HepG2 (cell line): ENCODE measurements at regions not wholly inside any gene's neighbourhood (a gene's known extent, or its start where the extent isn't known, plus 50 kb on each side); places are given as distances from the start of the nearest gene placed in this dataset.

ENCODE experiments used
- ATAC-seq: fragments of 200-7000 bp; cut with Tn5 transposase; 3 replicates; pipeline ENCODE4 v1.9.1; 2020; ENCODE audit warnings: mild to moderate bottlenecking, moderate library complexity
- BruUV-seq: library from RNA; stranded (reverse); fragments of 400-500 nt; replicated peaks from 2 replicates; lab custom pipeline; 2021; lab: Mats Ljungman, UMichigan
- CTCF ChIA-PET: fragments of 300-600 bp; formaldehyde crosslinking; extraction: SDS; loops from one replicate; lab custom pipeline; 2021; ENCODE audit warnings: low total read pairs, inconsistent platforms, low intra/inter-chr PET ratio; lab: Yijun Ruan, JAX
- POLR2A ChIA-PET: fragments of 350-600 bp; sonication (Branson Sonifier 250); formaldehyde crosslinking; loops from one replicate; lab custom pipeline; 2020; ENCODE audit warnings: antibody characterized with exemption, inconsistent platforms; lab: Yijun Ruan, JAX
- DNase-seq: peaks from one replicate; pipeline ENCODE4 v3.0.0-alpha.2; 2015; ENCODE audit warnings: low spot score
- FAIRE-seq: peaks from 3 replicates; lab custom pipeline; 2011; peaks lifted over from hg19 to GRCh38; lab: Jason Lieb, UNC
- H2AFZ ChIP-seq: one replicate; pipeline ENCODE4 v1.6.1; 2011; ENCODE audit warnings: low read length, inconsistent platforms
- H3K27ac ChIP-seq: fragments of 300-600 bp; 3 replicates; pipeline ENCODE4 v1.8.0; 2011; ENCODE audit warnings: mixed run types, mild to moderate bottlenecking, mixed read lengths, low read length, inconsistent platforms; ENCODE audit not compliant: insufficient read depth; ENCODE audit errors: extremely low read length
- H3K27me3 ChIP-seq, 2 experiments: fragments of 200-600 bp in 1 of 2; 2 replicates in 1 of 2; 3 replicates in 1 of 2; pipeline versions ENCODE4 v1.6.0 to v1.8.0; 2011; ENCODE audit warnings: low read length in 2 of 2, mild to moderate bottlenecking in 2 of 2, moderate library complexity in 2 of 2, inconsistent platforms in 1 of 2; ENCODE audit not compliant: insufficient read depth in 2 of 2, control insufficient read depth in 1 of 2
- H3K36me3 ChIP-seq, 2 experiments: fragments of 200-600 bp in 1 of 2; replicated peaks in 1 of 2; 2 replicates in 1 of 2; 3 replicates in 1 of 2; pipeline versions ENCODE4 v1.5.1 to v1.8.0; 2011; ENCODE audit warnings: low read length in 2 of 2, inconsistent platforms in 1 of 2; ENCODE audit not compliant: insufficient read depth in 2 of 2, control insufficient read depth in 1 of 2
- H3K4me1 ChIP-seq: 2 replicates; pipeline ENCODE4 v1.5.1; 2012; ENCODE audit warnings: low read length, inconsistent platforms; ENCODE audit not compliant: insufficient read depth
- H3K4me2 ChIP-seq: 2 replicates; pipeline ENCODE4 v1.6.0; 2011; ENCODE audit warnings: low read depth, low read length, inconsistent platforms
- H3K4me3 ChIP-seq, 3 experiments: fragments of 200-600 bp in 1 of 3; sonication (generic), shearing (Covaris generic) in 1 of 3; replicated peaks in 1 of 3; 2 replicates each; pipeline ENCODE4 v1.5.1; 2011 to 2016; ENCODE audit warnings: low read length in 3 of 3, inconsistent platforms in 2 of 3, low read depth in 2 of 3, mild to moderate bottlenecking in 2 of 3, control low read depth in 1 of 3, mixed read lengths in 1 of 3; ENCODE audit not compliant: insufficient read depth in 1 of 3
- H3K79me2 ChIP-seq: one replicate; pipeline ENCODE4 v1.6.1; 2011; ENCODE audit warnings: low read length, inconsistent platforms; ENCODE audit not compliant: insufficient read depth
- H3K9ac ChIP-seq: 2 replicates; pipeline ENCODE4 v1.6.0; 2011; ENCODE audit warnings: mild to moderate bottlenecking, low read depth, low read length, inconsistent platforms; ENCODE audit not compliant: insufficient read depth
- H3K9me3 ChIP-seq: 2 replicates; pipeline ENCODE4 v1.5.1; 2012; ENCODE audit warnings: mild to moderate bottlenecking, low read length
- H4K20me1 ChIP-seq: 2 replicates; pipeline ENCODE4 v1.6.0; 2011; ENCODE audit warnings: inconsistent platforms, mild to moderate bottlenecking, low read length, moderate library complexity; ENCODE audit not compliant: insufficient read depth
- EEA1 ChIP-seq: sonication (generic); formaldehyde crosslinking; IDR thresholded peaks from 2 replicates; pipeline ENCODE4 v1.5.1; 2020; ENCODE audit warnings: mild to moderate bottlenecking, missing genetic modification reagents, borderline replicate concordance
- FOXK1 ChIP-seq: sonication (generic); formaldehyde crosslinking; IDR thresholded peaks from 2 replicates; pipeline ENCODE4 v1.4.0; 2020; ENCODE audit warnings: low read depth, missing genetic modification reagents, borderline replicate concordance
- HOXA5 ChIP-seq: sonication (generic); formaldehyde crosslinking; IDR thresholded peaks from 2 replicates; pipeline ENCODE4 v1.4.0; 2020; ENCODE audit warnings: missing genetic modification reagents
- KDM1A ChIP-seq: IDR thresholded peaks from 2 replicates; pipeline ENCODE4 v1.6.1; 2016; ENCODE audit warnings: missing compliant biosample characterization
- MATR3 ChIP-seq: sonication (generic); formaldehyde crosslinking; IDR thresholded peaks from 2 replicates; pipeline ENCODE4 v1.4.0; 2020; ENCODE audit warnings: missing genetic modification reagents
- MEIS1 ChIP-seq: sonication (generic); formaldehyde crosslinking; IDR thresholded peaks from 2 replicates; pipeline ENCODE4 v1.9.0; 2021; ENCODE audit warnings: mild to moderate bottlenecking, missing genetic modification reagents, moderate library complexity, borderline replicate concordance
- MIXL1 ChIP-seq: IDR thresholded peaks from 2 replicates; pipeline ENCODE4 v1.6.1; 2016
- PAWR ChIP-seq: sonication (generic); formaldehyde crosslinking; IDR thresholded peaks from 2 replicates; pipeline ENCODE4 v1.4.0; 2020; ENCODE audit warnings: missing genetic modification reagents, mild to moderate bottlenecking, borderline replicate concordance
- SPEN ChIP-seq: sonication (generic); formaldehyde crosslinking; IDR thresholded peaks from 2 replicates; pipeline ENCODE4 v1.5.1; 2020; ENCODE audit warnings: low read depth, mild to moderate bottlenecking, missing genetic modification reagents
- ZFX ChIP-seq: sonication (generic); formaldehyde crosslinking; IDR thresholded peaks from 2 replicates; pipeline ENCODE4 v1.4.0; 2020; ENCODE audit warnings: mild to moderate bottlenecking, low read depth, missing genetic modification reagents, moderate library complexity
- ZNF34 ChIP-seq: sonication (generic); formaldehyde crosslinking; IDR thresholded peaks from 2 replicates; pipeline ENCODE4 v1.4.0; 2020; ENCODE audit warnings: mild to moderate bottlenecking, missing genetic modification reagents, borderline replicate concordance
- WGBS: methylation state at CpG from one replicate; pipeline ENCODE4 v1.1.6; 2017; ENCODE audit warnings: low lambda C conversion rate; 5-methylcytosine and 5-hydroxymethylcytosine counted together
- in situ Hi-C: cut with HindIII; loops from 2 replicates; pipeline ENCODE4 v1.10.0; 2017; ENCODE audit warnings: low pct_unique_long_range_greater_than_20kb; ENCODE audit not compliant: extremely low pct_ligation_motif_present
- intact Hi-C: fragments of 100-400 bp; cut with micrococcal nuclease; formaldehyde crosslinking; loops from one replicate; pipeline ENCODE4 v1.10.0; 2022; ENCODE audit not compliant: unreplicated experiment
- TF ChIP-seq, protein P1 (sequence below): sonication (generic); formaldehyde crosslinking; IDR thresholded peaks from 2 replicates; pipeline ENCODE4 v1.4.0; 2020; ENCODE audit warnings: missing genetic modification reagents
- TF ChIP-seq, protein P2 (sequence below): sonication (generic); formaldehyde crosslinking; IDR thresholded peaks from 2 replicates; pipeline ENCODE4 v1.5.0; 2020; ENCODE audit warnings: missing genetic modification reagents
- TF ChIP-seq, protein P3 (sequence below): IDR thresholded peaks from 2 replicates; pipeline ENCODE4 v1.6.1; 2016; ENCODE audit warnings: missing genetic modification reagents, missing compliant biosample characterization

DNA sequence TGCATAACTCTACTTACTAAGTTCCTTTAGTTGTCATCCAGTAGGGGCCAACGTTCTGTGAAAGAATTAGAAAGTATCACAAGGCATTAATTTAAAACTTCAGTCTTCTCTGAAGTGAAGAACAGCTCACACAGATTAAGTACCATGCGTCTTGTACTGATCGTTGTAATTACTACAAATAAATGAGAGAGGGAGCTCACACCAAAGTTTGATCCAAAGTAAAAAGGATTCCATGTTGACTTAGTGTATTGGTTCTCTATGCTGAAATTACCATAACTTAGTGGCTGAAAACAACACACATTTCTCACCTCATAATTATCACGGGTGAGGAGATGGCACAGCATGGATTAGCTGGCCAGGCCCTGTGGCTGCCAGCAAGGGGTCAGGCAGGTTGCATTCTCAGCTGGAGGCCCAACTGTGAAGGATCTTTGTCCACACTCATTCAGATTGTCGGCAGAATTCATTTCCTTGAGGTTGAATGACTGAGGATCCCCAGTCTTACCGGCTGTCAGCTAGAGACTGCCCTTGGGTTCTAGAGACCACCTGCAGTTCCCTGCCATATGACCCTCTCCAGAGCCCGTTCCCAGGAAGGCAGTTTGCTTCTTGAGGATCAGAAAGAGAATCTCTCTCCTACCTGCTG is 169.1 kb downstream of the YTHDC2 start:
- ChIA-PET POLR2A (no interaction called here), CTCF (no interaction called here)
- no TSS peak for BruUV-seq
- H2AFZ ChIP-seq, result no peak overlapping the region
- no peak overlapping the region for H3K27ac ChIP-seq
- TF ChIP-seq, protein P1, sequence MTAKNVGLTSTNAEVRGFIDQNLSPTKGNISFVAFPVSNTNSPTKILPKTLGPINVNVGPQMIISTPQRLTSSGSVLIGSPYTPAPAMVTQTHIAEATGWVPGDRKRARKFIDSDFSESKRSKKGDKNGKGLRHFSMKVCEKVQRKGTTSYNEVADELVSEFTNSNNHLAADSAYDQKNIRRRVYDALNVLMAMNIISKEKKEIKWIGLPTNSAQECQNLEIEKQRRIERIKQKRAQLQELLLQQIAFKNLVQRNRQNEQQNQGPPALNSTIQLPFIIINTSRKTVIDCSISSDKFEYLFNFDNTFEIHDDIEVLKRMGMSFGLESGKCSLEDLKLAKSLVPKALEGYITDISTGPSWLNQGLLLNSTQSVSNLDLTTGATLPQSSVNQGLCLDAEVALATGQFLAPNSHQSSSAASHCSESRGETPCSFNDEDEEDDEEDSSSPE (CRISPR knock-in tag), result no peak
- TF ChIP-seq SPEN (CRISPR knock-in tag) (no peak), MEIS1 (CRISPR knock-in tag) (no peak), ZFX (no peak), MIXL1 (CRISPR knock-in tag) (no peak), EEA1 (CRISPR knock-in tag) (no peak), HOXA5 (no peak), KDM1A (CRISPR knock-in tag) (no peak), FOXK1 (no peak), MATR3 (no peak), ZNF34 (no peak), PAWR (CRISPR knock-in tag) (no peak)
- TF ChIP-seq, protein P2, sequence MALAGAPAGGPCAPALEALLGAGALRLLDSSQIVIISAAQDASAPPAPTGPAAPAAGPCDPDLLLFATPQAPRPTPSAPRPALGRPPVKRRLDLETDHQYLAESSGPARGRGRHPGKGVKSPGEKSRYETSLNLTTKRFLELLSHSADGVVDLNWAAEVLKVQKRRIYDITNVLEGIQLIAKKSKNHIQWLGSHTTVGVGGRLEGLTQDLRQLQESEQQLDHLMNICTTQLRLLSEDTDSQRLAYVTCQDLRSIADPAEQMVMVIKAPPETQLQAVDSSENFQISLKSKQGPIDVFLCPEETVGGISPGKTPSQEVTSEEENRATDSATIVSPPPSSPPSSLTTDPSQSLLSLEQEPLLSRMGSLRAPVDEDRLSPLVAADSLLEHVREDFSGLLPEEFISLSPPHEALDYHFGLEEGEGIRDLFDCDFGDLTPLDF (CRISPR knock-in tag), result no peak
- TF ChIP-seq, protein P3, sequence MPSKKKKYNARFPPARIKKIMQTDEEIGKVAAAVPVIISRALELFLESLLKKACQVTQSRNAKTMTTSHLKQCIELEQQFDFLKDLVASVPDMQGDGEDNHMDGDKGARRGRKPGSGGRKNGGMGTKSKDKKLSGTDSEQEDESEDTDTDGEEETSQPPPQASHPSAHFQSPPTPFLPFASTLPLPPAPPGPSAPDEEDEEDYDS, result no peak
- in situ Hi-C loops, result no loop called here
- intact Hi-C loops, result no loop called here
- no peak overlapping the region for H3K9ac ChIP-seq
- no peak for ATAC-seq
- H4K20me1 ChIP-seq, result no peaks in the 10 kb centered on the region
- H3K36me3 ChIP-seq, result no peaks in the 10 kb centered on the region
- no peaks in the 10 kb centered on the region for H3K9me3 ChIP-seq
- no peak for DNase-seq
- no peak overlapping the region for H3K4me2 ChIP-seq
- H3K4me1 ChIP-seq, result no peaks in the 10 kb centered on the region
- H3K4me3 ChIP-seq, result no peak overlapping the region
- WGBS, result 25% methylated on average over 7 of the region's 7 CpGs
- no peaks in the 10 kb centered on the region for H3K79me2 ChIP-seq
- no peaks in the 10 kb centered on the region for H3K27me3 ChIP-seq
- FAIRE-seq, result no peak
